Heart left ventricle (tissue), 13 donors: ENCODE measurements at regions not wholly inside any gene's neighbourhood (a gene's known extent, or its start where the extent isn't known, plus 50 kb on each side); places are given as distances from the start of the nearest gene placed in this dataset.
"Not testable (repeated sequence)": the region's sequence is repeated elsewhere in the genome, so short reads cannot be mapped to it uniquely, and the experiment has no call there.

ENCODE experiments used
- CTCF ChIP-seq, 12 donors: fragments of 200-600 bp; sonication (generic) in 4 of 12; IDR thresholded peaks; one replicate each; pipeline versions ENCODE4 v1.5.0 to v1.8.0; 2018 to 2022; ENCODE audit warnings: antibody characterized with exemption in 12 of 12, mild to moderate bottlenecking in 5 of 12
- POLR2A ChIP-seq, 2 donors: fragments of 450-650 bp; IDR thresholded peaks; one replicate each; pipeline ENCODE4 v1.6.1; 2017; ENCODE audit warnings: antibody characterized with exemption in 2 of 2, mild to moderate bottlenecking in 2 of 2, moderate library complexity in 2 of 2
- donor health status: ischemic (EF 13 %, LVEDD 7.1; RV severe dilation, severe dysfunction).
- donor health status: DM: no; HTN: yes; CAD: no.
- donor health status: DM: no; HTN: no; CAD: no.
- donor health status: ischemic (EF 25% LVEDD 6.9; RV normal size, moderate dysfunction).
- donor health status: ischemic (EF 25% LVEDD 5.7; RV mildly dilated, moderate dysfunction).
- donor health status: ischemic (EF 35%, LVEDD 5.7; RV mildly dilated, moderate dysfunction).
- donor health status: nonischemic (EF 11% LVEDD 7.7; RV severe dilation, severe dysfunction).
- donor health status: DM: yes; HTN: yes; CAD: no.
- donor health status: PGD.
- donor health status: ischemic (EF 29% LVEDD 5.4; RV normal size, mild dysfunction).
- donor health status: nonischemic (EF 23%, LVEDD 6.1; RV moderate dilation, normal function).

- TF ChIP-seq CTCF, POLR2A (IDR thresholded peaks at IDR 0.05): not testable (repeated sequence)
Measured at GRCh38 chr16:10292197-10292596, 93.7 kb upstream of the ATF7IP2 start.
